ENCODE measurements at regions not wholly inside any gene's neighbourhood (a gene's known extent, or its start where the extent isn't known, plus 50 kb on each side); places are given as distances from the start of the nearest gene placed in this dataset.

DNA sequence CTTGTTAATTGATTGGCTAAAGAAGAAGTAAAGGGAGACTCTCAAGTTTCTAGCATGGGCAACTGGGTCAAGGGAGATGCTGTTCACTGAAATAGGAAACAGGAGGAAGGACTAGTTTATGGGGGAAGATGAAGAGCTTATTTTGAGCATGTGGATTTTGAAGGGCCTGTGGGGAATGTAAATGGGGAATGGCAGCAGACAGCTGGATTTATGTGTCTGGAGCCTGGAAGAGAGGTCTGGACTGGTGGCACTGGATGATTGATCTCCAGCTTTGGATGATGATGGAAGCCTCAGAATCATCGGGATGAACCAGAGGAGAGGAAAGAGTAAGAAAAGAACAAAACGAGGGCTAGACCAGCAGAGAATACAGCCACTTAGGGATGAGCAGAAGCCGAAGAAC, 54.9 kb upstream of the ENAH start:
- H3K27me3 Mint-ChIP-seq (ENCODE audit: low read depth), result peaks cover 3% of the 10 kb centered on the region
- ATAC-seq (no peak), DNase-seq (no peak)
- POLR2A ChIA-PET, result no interaction called here
- H3K27ac Mint-ChIP-seq, result no peak overlapping the region
- H3K4me1 Mint-ChIP-seq (ENCODE audit: low read depth), result no peaks in the 10 kb centered on the region
- CTCF ChIA-PET, result no interaction called here
- no peaks in the 10 kb centered on the region for H3K36me3 Mint-ChIP-seq (ENCODE audit: low read depth)
- H3K4me3 Mint-ChIP-seq, result no peak overlapping the region
- H3K9me3 Mint-ChIP-seq (ENCODE audit: insufficient read depth), result no peaks in the 10 kb centered on the region

DNA sequence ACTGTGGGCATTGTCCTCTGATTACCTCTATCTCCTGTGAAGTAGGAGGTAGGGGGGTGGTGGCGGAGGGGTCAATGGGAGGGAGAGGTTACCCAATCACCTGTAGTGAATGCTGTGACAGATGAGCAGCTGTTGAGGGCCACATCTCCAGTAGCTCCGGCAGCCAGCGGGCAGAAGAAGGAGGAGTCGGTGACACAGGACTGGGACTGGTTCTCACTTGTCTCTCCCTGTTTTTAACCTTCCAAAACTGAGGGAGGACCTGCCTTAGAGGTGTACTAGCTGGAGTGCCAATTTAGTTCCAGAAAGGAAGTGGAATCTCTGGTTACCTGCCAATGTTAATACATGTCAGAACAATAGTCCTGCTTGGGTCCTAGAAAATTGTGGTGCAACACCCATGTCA, 56.2 kb upstream of the ENAH start:
- no peak overlapping the region for H3K4me3 Mint-ChIP-seq
- ChIA-PET POLR2A (no interaction called here), CTCF (no interaction called here)
- no peak for DNase-seq
- H3K36me3 Mint-ChIP-seq (ENCODE audit: low read depth), result no peaks in the 10 kb centered on the region
- H3K27ac Mint-ChIP-seq, result no peak overlapping the region
- peaks cover 3% of the 10 kb centered on the region for H3K27me3 Mint-ChIP-seq (ENCODE audit: low read depth)
- ATAC-seq, result no peak
- no peaks in the 10 kb centered on the region for H3K4me1 Mint-ChIP-seq (ENCODE audit: low read depth)
- no peaks in the 10 kb centered on the region for H3K9me3 Mint-ChIP-seq (ENCODE audit: insufficient read depth)

DNA sequence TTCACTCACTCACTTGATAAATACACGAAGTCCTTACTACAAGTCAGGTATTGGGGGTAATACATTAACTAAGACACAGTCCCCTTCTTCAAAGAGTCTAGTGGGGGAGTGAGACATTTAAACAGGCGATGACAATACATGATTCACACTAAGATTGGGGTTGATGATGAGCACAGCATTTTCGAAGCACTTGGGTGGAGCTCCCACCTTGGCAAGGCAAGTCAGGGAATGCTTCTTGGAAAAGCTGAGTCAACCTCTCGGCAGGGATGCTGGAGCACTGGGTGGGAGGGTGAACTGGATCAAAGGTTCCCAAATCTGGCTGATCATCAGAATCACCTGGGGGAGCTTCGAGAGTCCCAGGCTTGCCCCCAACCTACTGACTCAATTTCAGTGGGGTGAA, 57.9 kb upstream of the ENAH start:
- POLR2A ChIA-PET, result interaction anchor here (0.6 kb wide), 1 partner anchor 400 kb away, joined by 4 read pairs; no protein-coding TSS in a partner anchor
- H3K9me3 Mint-ChIP-seq (ENCODE audit: insufficient read depth), result no peaks in the 10 kb centered on the region
- no peaks in the 10 kb centered on the region for H3K4me1 Mint-ChIP-seq (ENCODE audit: low read depth)
- CTCF ChIA-PET, result interaction anchor here (1.3 kb wide), 1 partner anchor 66 kb away, joined by 3 read pairs; no protein-coding TSS in a partner anchor
- no peak overlapping the region for H3K4me3 Mint-ChIP-seq
- no peak overlapping the region for H3K27ac Mint-ChIP-seq
- peaks cover 3% of the 10 kb centered on the region for H3K27me3 Mint-ChIP-seq (ENCODE audit: low read depth)
- no peaks in the 10 kb centered on the region for H3K36me3 Mint-ChIP-seq (ENCODE audit: low read depth)
- ATAC-seq, result no peak
- no peak for DNase-seq

DNA sequence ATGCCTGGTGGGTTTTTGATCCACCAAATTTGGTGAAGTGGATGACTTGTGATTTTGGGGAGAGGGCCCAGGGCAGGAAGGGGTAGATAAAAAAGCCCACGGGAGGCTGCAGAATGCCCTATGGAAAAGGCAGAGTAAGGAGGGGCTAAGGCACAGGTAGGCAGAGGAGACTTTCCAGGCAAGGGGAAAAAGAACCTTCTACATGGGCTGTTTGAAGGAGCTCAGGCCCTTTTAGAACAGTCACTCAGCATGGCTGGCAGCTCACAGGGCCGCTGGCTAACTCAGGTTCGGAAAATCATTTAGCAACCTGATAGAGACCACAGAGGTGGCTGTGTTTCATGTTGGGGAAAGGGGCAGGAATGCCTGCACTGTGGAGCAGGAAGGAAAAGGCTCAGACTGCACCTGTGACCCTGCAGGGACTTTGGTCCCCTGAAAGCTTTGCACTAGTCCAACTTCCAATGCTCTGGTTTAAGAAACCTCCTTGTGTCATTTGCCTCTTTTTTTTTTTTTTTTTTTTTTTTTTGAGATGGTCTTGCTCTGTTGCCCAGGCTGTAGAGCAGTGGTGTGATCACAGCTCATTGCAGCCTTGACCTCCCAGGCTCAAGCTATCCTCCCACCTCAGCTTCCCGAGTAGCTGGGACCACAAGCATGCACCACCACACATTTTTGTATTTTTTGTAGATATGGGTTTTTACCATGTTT, 58.5 kb upstream of the ENAH start:
- H3K4me3 Mint-ChIP-seq, result no peak overlapping the region
- H3K4me1 Mint-ChIP-seq (ENCODE audit: low read depth), result no peaks in the 10 kb centered on the region
- ChIA-PET POLR2A (interaction anchor here (0.6 kb wide), 1 partner anchor 399 kb away, joined by 4 read pairs; no protein-coding TSS in a partner anchor), CTCF (interaction anchor here (1.3 kb wide), 1 partner anchor 66 kb away, joined by 3 read pairs; no protein-coding TSS in a partner anchor)
- H3K27me3 Mint-ChIP-seq (ENCODE audit: low read depth), result peaks cover 3% of the 10 kb centered on the region
- no peaks in the 10 kb centered on the region for H3K9me3 Mint-ChIP-seq (ENCODE audit: insufficient read depth)
- no peak for DNase-seq
- ATAC-seq, result no peak
- no peak overlapping the region for H3K27ac Mint-ChIP-seq
- no peaks in the 10 kb centered on the region for H3K36me3 Mint-ChIP-seq (ENCODE audit: low read depth)

DNA sequence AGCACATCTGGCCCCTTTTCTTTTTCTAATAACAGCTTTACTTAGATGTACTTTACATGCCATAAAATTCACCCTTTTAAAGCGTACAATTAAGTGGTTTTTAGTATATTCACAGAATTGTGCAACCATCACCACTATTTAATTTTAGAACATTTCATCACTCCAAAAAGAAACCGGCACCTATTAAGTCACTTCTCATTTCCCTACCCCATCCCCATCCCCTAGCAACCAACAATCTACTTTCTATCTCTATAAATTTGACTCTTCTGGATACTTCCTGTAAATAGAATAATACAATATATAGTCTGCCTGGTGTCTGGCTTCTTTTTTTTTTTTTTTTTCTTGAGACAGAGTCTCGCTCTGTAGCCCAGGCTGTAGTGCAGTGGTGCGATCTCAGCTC, 59.5 kb upstream of the ENAH start:
- no peak for ATAC-seq

DNA sequence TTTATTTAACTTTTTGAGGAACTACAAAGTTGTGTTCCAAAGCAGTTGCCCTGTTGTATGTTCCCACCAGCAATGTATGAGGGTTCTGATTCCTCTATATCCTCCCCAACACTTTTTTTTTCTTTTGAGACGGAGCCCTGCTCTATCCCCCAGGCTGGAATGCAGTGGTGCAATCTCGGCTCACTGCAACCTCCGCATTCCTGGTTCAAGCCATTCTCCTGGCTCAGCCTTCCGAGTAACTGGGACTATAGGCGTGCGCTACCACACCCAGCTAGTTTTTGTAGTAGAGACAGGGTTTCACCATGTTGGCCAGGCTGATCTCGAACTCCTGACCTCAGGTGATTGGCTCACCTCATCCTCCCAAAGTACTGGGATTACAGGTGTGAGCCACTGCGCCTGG, 60.4 kb upstream of the ENAH start:
- peaks cover 3% of the 10 kb centered on the region for H3K27me3 Mint-ChIP-seq (ENCODE audit: low read depth)
- CTCF ChIA-PET, result no interaction called here
- DNase-seq (no peak), ATAC-seq (no peak)
- POLR2A ChIA-PET, result no interaction called here
- no peaks in the 10 kb centered on the region for H3K9me3 Mint-ChIP-seq (ENCODE audit: insufficient read depth)
- no peak overlapping the region for H3K27ac Mint-ChIP-seq
- H3K4me1 Mint-ChIP-seq (ENCODE audit: low read depth), result no peaks in the 10 kb centered on the region
- H3K4me3 Mint-ChIP-seq, result no peak overlapping the region
- no peaks in the 10 kb centered on the region for H3K36me3 Mint-ChIP-seq (ENCODE audit: low read depth)

More for the DNA sequence above, 59.5 kb upstream of the ENAH start:
- H3K27me3 Mint-ChIP-seq (ENCODE audit: low read depth), result peaks cover 3% of the 10 kb centered on the region
- no peak overlapping the region for H3K27ac Mint-ChIP-seq
- CTCF ChIA-PET, result no interaction called here
- H3K4me1 Mint-ChIP-seq (ENCODE audit: low read depth), result no peaks in the 10 kb centered on the region
- H3K36me3 Mint-ChIP-seq (ENCODE audit: low read depth), result no peaks in the 10 kb centered on the region
- no peaks in the 10 kb centered on the region for H3K9me3 Mint-ChIP-seq (ENCODE audit: insufficient read depth)
- H3K4me3 Mint-ChIP-seq, result no peak overlapping the region
- DNase-seq, result no peak
- POLR2A ChIA-PET, result no interaction called here

DNA sequence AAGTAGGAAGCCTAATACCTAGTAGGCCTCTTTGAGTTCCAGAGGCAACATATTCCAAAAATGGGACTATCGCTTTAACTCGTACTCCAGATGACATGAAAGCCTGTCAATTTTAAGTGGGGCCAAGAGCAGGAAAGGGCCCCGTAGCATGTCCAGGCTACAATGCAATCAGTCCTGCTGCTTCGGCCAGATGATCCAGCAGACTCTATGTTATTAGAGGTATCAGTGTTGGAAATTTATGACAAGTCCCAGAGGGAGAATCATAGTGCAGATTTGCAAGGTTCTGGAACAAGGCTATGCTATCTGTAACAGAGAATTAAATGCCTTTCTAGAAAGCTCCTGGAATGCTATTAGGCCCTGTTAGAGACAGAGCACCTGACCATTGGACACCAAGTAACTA, 56.7 kb upstream of the SRP9 start:
- CTCF ChIA-PET, result no interaction called here
- no peaks in the 10 kb centered on the region for H3K36me3 Mint-ChIP-seq (ENCODE audit: low read depth)
- H3K27ac Mint-ChIP-seq, result no peak overlapping the region
- DNase-seq (no peak), ATAC-seq (no peak)
- no peaks in the 10 kb centered on the region for H3K27me3 Mint-ChIP-seq (ENCODE audit: low read depth)
- no peak overlapping the region for H3K4me3 Mint-ChIP-seq
- POLR2A ChIA-PET, result no interaction called here
- no peaks in the 10 kb centered on the region for H3K4me1 Mint-ChIP-seq (ENCODE audit: low read depth)
- H3K9me3 Mint-ChIP-seq (ENCODE audit: insufficient read depth), result no peaks in the 10 kb centered on the region

DNA sequence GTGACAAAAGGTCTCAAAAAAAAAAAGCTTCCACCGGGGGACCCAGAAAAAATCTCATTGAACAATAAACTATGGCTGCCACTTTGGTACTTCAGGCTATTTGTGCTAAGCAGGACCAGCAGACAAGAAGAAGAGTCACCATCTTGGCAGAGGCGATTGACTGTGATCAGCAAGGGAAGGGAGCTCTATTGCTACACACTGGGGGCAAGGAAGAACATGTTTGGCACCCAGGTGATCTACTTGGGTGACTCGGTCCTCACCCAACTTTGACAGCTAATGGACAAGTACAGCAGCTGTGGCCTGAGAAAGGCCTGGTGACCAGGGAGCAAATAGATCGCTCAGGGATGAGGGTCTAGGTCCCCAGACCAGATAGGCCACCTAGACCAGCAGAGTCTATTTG, 53.4 kb upstream of the SRP9 start:
- CTCF ChIA-PET, result no interaction called here
- POLR2A ChIA-PET, result no interaction called here
- Mint-ChIP-seq H3K4me1 (ENCODE audit: low read depth) (no peaks in the 10 kb centered on the region), H3K4me3 (no peak overlapping the region), H3K9me3 (ENCODE audit: insufficient read depth) (no peaks in the 10 kb centered on the region), H3K36me3 (ENCODE audit: low read depth) (no peaks in the 10 kb centered on the region), H3K27me3 (ENCODE audit: low read depth) (no peaks in the 10 kb centered on the region), H3K27ac (no peak overlapping the region)
- DNase-seq, result no peak
- no peak for ATAC-seq

Data from activated CD8-positive, alpha-beta T cell treated with anti-CD3 and anti-CD28 coated beads, Interleukin-2, amount 10 ng/mL, durations not matched to agents 7 days and 5 days (primary cell).